NCI-H82 (cell line): ENCODE measurements at regions not wholly inside any gene's neighbourhood (a gene's known extent, or its start where the extent isn't known, plus 50 kb on each side); places are given as distances from the start of the nearest gene placed in this dataset.

Experiments used
- DNase-seq: peaks from one replicate; lab custom pipeline; 2025; lab: John Stamatoyannopoulos, UW

DNA sequence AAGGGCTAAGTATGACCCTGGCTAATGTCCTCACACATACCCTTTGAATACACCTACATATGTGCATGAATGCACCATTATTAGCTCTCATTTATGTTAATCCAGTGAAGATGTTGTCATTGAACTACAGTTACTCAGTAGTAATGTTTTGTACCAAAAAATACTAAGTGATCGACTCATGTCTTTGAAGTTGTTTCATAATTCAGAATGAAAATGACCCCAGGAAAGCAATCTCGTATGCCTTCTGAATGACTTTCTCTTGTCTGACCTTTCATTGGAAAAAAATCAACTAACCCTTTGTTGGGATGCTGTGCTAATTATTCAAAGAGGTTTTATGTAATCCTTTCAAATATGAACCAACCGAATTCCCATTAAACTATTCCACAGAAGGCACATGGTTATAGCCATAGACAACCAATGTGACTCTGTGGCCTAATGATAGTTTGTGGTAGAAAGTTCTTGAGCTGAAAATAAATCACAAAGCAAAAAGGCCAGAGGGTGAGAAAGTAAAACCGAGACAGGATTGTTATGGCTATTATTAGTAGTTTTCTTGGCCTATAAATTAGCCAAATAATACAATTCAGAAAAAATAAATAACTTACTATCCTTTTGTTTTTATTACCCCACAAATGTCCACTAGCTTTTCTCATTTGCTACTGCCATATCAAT lies 86.8 kb upstream of the STARD13 start:
- no peak for DNase-seq

DNA sequence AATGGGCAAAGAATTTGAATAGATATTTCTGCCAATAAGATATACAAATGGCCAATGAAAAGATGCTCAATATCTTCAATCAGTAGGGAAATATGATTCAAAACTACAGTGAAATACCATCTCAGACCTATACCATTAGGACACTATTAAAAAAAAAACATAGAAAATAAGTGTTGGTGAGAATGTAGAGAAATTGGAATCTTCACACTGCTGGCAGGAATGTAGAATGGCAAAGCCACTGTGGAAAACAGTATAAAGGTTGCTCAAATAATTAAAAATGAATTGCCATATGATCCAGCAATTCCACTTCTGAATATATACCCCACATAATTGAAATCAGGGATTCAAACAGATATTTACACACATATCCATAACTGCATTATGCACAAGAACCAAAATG lies 88.1 kb upstream of the STARD13 start:
- DNase-seq = no peak

DNA sequence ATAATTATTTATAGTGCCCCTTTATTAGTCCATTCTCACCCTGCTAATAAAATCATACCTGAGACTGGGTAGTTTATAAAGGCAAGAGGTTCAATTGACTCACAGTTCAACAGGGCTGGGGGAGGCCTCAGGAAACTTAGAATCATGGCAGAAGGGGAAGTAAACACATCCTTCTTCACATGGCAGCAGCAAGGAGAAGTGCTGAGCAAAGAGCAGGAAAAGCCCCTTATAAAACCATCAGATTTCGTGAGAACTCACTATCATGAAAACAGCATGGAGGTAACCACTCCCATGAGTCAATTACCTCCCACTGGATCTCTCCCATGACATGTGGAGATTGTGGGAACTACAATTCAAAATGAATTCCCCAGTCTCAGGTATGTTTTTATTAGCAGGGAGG lies 89.9 kb upstream of the STARD13 start:
- DNase-seq = no peak

DNA sequence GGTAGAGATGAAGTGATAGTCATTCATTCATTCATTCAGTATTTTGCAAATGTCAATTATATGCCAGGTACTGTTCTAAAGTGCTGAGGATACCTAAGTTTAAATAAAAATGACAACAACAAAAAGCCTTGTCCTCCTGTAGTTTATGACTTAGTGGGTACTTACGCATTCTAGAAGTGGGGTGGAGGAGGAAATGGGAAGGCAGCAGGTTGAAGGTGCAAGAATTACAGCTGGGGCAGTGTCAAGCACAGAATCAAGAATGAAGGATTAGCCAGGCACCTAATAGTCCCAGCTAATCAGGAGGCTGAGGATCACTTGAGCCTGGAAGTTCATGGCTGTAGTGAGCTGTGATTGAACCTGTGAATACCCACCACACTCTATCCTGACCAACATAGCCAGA lies 90.7 kb upstream of the STARD13 start:
- no peak for DNase-seq

DNA sequence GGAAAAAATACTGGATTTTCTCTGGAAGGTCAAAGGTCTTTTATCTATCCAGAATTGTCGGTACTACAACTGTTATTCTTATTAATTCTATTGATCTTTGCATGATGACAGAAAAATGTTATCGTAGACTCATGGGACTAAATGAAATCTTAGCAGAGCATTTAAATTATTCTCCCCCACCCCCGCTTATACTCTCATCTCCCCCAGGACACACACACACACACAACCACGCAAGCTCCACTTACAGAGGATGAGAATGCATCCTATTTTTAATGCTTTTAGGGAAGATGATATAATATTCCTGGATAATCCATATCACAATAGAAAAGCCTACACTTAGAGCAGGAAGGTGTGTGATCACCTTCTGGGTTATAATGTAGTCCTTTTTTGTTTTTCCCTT lies 91.9 kb upstream of the STARD13 start:
- DNase-seq = no peak

DNA sequence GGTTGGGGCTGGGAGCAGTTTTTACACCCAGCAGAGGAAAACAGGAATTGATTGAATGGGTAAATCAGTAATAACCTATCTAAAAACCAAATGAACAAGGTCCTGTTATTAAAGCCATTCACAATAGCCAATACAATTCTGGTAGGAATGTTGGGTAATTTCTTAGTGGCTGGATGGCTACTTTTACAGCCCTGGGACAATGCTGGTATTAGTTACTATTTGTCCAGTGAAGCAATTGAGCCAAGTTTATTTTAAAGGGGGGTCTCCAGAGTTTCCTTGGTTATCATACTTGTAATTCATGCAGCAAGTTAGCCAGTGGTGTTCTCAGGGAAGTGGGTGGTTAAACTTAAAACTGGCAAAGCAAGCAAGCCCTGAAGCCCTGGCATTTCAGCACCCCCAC lies 92.3 kb upstream of the STARD13 start:
- no peak for DNase-seq

DNA sequence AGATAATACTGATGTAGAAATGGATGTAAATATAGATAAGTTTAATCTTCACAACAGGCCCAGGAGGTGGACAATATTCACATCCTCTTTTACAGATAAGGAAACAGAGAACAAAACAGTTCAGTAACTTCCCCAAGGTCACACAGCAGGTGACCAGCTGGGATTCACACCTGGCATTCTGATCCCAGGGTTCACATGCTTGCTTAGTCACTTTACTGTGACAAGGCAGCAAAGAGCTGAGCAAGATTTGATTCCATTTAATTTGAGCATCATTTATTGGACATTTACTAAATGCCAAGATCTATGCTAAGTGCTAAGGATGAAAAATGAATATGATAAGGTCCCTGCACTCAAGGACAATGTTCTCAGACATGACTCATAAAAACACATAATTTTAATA lies 94.1 kb upstream of the STARD13 start:
- DNase-seq = no peak

DNA sequence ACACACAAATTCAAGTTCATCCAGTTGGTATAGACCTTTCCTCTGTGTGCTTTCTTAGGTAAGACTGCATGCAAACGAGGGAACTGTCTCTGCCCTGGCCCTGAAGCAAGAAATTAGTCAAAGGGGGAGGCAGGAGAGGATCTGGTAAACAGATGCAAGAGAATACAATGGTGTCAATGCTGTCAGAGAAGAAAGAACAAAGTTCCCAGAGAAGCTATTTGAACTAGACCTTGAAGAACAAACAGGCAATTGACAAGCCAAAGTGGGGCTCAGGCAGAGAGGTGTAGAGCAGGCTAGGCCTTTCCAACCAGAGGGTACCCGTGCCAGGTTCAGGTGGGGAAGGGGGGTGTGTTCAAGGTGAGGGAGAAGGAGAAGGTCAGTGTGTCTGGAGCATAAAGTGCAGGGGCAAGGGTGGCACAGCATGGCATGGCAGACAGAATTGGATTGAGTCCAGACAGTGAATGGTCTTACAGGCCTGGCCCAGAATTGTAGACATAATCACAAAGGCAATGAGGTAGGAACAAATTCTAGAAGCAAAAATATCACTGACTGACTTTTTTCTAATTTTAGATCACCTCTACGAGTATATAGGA lies 95.0 kb upstream of the STARD13 start:
- DNase-seq = no peak

DNA sequence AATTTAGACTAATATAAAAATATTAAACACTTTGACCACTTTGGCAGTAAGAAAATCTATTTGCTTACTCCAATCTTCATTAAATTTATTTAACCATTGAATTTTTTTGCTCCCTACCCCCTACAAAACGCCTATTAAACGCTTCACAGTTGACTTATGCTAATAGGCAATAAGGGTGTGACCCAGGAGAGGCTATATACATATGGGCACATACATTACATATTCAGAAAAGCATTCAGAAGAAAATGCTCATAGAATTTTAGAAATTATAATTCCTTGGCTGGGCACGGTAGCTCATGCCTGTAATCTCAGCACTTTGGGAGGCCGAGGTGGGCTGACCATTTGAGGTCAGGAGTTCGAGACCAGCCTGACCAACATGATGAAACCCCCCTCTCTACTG lies 95.6 kb upstream of the STARD13 start:
- no peak for DNase-seq

DNA sequence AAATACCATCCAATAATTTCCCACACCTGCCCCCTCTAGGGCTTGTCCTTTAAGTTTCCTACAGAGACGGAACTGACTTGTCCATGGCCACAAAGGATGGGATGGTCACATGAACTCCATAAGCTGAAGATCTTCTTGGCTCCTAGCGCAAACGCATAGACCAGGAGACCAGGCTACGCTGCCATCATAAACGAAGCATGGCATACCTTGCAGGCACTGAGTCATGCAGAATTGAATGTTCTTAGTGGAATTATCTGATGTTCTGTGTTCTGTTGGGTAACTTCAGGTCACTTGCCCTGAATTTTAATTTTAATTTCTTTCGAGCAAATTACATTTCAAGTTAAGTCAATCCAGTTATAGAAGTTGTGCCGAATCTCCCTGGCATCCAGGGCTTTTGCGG lies 96.4 kb upstream of the STARD13 start:
- no peak for DNase-seq

DNA sequence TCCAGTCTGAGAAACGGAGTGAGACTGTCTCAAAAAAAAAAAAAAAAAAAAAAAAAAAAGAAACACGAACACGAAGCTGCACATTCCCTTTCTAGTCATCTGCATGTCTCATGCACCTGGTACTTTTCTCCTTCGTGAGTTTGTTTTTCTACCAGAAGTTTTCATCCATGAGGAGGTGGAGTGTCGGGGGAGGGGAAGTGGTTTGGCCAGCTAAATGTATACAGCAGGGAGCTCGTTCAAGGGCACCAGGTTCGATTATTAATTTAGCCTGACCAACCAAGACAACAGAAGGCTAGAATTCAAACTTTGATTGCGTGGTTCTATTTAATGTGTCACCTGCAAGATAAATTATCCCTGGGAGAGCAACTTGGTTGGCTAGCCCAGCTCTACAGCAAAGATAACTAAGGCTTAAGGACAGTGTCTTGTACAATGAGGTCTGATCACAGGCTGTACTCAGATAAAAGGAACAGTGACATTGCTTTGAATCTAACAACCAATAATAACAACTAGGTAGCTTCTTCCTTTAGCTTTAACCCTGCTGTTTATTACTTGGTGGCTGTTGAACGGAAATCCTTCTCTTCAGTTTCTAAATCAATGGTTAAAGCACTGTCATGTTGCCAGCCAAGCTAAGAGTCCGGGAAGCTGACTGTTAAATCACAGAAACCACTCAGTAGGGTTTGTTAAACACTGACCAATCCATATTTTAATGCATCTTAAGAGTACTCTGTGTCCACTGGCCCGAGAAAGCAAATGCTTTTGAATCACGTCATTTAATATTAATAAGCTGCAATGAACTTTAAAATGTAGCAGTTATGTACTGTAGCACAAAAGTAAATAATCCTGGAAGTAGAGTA lies 98.4 kb upstream of the STARD13 start:
- no peak for DNase-seq

DNA sequence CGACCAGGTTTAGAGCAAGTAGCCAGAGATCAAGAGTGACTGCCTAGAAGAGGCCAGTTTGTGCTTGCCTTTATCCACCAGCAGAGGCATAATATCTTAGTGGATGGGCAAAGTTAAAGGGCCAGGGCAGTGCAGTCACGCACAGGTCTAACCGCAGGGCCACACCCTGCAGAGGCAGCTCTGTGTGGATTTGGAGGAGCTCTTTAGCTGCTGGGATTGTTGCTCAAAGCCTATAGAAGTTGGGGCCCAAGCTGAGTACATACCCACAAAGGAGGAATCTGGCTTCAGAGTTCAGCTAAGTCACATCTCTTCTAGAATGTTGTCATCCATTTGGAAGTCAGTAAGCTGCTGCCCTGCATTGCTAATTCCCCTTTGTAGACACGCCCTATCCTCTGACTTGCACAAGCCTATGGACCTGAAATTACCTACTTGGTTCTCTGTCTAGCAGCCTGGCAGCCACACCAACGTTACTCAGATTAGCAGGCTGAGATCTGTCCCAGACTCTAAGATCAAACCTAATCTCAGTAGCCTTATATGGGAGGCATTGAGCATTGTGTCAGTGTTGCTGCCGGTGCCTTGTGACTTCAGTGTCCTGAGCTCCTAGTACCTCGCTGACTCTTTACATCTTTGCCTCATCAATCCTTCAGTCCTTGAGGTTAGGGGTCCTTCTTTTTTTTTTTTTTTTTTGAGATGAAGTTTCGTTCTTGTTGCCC lies 102.9 kb upstream of the STARD13 start:
- DNase-seq = peak; percentile 16

DNA sequence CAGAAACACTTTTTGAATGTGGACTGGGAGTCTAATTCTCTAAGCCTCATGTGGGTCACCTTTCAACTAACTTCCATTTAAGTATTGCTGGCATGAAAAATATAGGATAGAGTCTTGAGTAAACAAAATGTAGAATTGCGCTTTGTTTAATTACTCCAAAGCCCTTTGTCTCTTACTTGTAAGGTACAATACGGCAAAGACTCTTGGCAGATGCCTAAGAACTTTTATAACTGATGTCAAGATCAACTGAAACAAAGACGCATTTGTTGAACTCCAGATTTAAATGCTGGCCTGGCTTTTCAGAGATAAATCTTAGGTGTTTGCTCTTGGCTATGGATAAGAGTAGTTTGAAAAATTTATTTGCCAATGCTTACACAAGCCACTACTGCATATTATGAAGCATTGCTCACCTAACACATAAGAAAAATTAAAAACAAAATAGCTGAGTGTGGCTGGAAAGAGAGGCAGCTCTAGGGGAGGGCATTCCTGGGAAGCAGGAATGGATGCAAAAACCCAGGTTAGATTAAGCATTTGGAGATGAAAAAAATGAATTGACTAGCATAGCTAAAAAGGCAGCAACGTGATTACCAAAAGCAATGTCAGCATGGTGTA lies 107.3 kb upstream of the STARD13 start:
- no peak for DNase-seq

DNA sequence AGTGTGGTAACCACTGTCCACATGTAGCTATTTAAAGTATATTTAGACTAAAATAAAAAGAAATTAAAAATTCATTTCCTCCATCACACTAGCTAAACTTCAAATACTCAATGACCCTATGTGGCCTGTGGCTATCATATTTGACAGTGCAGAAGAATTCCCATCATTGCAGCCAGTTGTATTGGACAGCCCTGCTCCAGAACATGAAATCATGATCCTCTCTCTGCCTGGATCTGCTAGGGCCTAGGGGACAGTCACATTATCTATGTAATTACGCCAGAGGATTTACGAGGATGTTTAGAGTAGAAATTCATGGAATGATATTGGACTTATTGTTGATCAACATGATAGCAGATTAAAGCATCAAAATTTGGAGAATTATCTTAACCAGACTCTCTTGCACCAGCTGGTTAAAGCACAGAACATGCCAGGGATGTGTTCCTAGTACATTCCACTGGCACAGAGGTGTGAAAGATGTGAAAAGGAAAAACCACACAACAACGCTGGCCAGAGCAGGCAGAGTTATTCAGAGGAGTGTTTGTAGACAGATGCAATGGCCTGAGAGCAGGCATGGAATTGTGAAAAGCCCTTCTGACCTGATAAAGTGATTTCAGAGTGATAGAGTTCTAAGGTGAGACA lies 108.9 kb upstream of the STARD13 start:
- DNase-seq = no peak

DNA sequence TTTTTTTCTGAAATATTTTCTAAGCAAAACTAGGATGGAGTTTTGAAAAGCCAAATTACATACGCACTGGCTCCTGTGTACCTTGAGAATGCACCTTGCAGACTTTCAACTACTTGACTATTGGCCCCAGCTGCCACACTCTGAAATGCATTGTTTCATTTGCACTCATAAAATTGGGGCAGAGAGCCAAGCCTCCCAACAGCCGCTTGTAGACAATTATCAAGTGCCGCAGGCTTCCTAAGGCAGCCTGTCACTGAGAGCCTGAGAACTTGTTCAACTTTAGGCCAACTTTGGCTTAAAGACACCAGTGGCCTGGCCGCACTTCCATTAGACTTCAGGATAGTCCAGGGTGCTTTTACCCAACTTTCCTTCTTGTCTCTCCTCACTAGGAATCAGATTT lies 115.7 kb upstream of the STARD13 start:
- DNase-seq = no peak

DNA sequence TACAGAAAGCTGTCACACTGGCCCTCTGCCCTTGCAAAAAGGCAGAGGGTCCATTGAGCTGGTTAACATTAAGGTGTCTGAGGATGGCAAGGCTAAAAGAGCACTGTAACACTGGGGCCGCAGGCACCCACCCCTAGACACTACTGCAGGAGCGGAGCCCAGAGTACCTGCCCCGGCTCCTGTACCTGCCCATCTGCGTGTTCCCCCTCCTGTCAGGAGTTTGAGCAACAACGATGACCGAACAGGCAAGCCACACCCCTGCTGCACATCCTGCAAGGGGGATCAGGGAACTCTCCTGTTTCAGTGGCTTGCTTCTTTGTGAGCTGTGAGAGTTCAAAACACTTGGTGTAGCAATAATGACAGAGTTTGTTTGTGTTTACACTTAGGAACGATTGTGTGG lies 117.4 kb upstream of the STARD13 start:
- DNase-seq = no peak

DNA sequence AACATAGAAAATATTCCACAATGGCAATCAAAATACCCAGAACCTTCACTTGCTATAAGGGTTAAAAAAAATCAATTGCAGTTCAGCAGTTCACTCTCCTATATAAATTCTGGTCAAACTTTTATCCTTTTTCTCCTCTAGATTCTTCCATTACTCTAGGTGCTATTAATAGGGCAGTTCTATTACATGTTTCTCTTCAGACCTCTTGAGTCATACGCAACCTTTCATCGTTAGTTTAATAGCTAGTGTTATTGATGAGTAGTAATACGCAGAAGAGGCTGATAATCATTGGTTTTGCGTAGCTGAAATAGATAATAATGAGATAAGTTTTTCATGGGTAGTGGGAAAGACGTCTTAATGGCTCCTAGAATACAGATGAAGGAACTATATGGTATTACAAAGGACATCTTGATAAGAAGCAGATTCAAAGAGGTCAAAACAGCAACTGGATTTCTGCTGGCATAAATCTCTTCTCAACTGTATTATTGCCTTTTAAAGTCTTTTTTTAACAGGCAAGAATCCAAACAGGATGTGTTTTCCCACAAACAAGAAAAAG lies 118.3 kb upstream of the STARD13 start:
- no peak for DNase-seq

DNA sequence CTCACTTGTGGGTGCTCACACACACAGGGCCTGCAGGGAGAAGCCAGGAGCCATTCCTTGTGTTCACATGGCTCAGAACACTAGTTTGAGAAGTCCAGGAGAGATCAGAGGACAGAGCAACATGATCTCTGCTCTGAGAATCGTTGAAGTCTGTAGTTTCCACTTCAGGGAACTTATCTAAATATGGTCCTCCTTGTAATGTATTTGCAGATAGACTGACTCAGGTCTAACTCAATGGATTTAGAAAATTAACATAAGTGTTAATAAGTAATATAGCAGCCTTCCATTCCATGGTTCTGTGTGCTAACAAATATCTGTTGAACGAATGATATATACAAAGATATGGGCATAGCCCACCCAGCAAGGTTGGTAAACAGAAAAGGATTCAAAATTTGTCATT lies 119.8 kb upstream of the STARD13 start:
- DNase-seq = no peak

DNA sequence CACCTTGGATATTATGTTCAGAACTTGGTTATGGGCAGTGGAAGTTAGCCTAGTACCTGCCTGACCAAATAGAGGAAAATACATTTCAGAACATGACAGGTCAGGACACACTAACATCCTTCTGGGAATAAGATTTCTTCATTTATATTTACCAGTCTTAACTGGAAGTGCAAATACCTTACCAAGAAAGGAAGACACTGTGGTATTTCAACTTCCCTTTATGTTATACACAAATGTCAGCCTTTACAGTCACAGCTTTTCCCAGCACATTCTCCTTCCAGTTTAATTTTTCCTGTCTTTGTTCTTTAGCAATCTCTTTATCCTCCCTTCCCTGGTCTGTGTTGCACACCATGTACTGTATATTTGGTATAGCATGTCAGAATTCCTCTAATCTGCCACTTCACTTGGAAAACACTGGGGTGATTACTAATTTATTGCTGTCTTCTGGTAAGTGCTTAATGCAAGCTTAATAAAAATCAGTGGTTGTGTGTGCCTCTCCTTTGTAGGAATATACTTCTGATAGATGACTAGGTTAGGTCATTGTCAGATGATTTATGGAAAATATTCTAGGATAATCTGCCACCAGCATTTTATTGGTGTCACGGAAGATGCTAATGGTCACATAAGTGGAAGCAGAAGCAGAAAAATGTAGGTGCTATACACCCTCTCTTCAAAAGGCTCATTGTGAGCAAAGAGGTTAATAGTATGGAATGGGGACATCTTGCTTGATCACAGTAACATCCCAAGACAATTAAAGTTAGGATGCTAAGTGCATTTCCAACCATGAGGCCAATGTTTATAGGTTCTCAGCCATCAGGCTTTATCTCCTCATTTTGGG lies 124.3 kb upstream of the STARD13 start:
- DNase-seq = no peak

DNA sequence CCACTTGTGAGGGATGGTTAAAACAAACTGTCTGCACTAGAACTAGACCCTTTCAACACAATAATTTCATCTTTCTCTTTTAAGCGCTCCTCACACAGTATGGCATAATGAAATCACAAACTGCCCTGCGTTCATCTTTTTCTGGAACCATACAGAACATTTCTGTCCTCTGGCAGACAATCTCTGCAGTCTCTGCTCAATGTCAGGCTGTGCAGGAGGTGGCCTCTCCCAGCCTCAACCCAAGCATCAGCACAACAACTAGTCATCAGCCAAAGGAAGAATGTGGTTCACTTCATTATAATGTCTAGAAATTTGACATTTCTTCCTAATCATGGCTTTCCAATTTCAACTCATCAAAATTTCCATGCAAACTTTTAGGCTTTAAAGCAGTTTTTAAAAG lies 125.1 kb upstream of the STARD13 start:
- DNase-seq = no peak

DNA sequence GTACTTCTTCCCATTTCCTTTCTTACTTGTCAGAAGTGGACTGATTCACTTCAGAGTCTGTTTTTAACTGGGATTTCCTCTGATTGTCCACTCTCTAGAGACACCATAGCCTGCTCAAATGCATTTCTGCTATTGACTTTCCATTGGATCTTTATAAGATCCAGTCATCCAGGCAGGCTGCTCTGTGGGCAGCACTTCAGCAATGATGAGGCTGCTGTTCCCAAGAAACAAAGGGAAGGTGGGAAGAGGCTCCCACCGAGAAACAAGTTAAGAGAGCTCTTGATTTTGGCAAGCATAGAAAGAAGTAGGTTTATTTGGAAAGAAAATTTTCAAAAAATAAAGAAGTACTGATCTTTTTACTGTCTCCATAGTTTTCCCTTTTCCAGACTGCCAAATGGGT lies 125.8 kb upstream of the STARD13 start:
- DNase-seq = no peak
